ENCODE measurements at regions not wholly inside any gene's neighbourhood (a gene's known extent, or its start where the extent isn't known, plus 50 kb on each side); places are given as distances from the start of the nearest gene placed in this dataset.

GRCh38 chr2:195419033-195419432 is 238.0 kb upstream of the SLC39A10 start:
- Histone ChIP-seq H3K4me3 (ENCODE audit: low read depth in 1 of 2, low read length in 2 of 2) (no peak overlapping the region), H3K9me3 (ENCODE audit: control insufficient read depth in 1 of 2, low read length in 2 of 2) (no peaks in the 10 kb centered on the region), H3K27ac (ENCODE audit: low read depth, low read length) (no peak overlapping the region), H3K4me1 (ENCODE audit: control insufficient read depth in 1 of 2, insufficient read depth in 2 of 2, low read length in 2 of 2) (no peaks in the 10 kb centered on the region), H3K36me3 (ENCODE audit: control insufficient read depth in 1 of 2, insufficient read depth in 2 of 2, low read length in 2 of 2) (no peaks in the 10 kb centered on the region), H3K27me3 (ENCODE audit: control insufficient read depth in 1 of 2, insufficient read depth in 2 of 2, low read length in 2 of 2) (no peaks in the 10 kb centered on the region), H3K9ac (ENCODE audit: low read depth in 1 of 2, low read length in 2 of 2) (no peak overlapping the region)

- no peaks in the 10 kb centered on the region for H3K9me3 ChIP-seq (ENCODE audit: control insufficient read depth in 1 of 2, low read length in 2 of 2)
Measured at GRCh38 chr2:195414537-195415100, 242.4 kb upstream of the SLC39A10 start.

GRCh38 chr2:195413944-195414343 is 243.1 kb upstream of the SLC39A10 start:
- Histone ChIP-seq H3K9me3 (ENCODE audit: control insufficient read depth in 1 of 2, low read length in 2 of 2) (no peaks in the 10 kb centered on the region), H3K36me3 (ENCODE audit: control insufficient read depth in 1 of 2, insufficient read depth in 2 of 2, low read length in 2 of 2) (no peaks in the 10 kb centered on the region), H3K4me1 (ENCODE audit: control insufficient read depth in 1 of 2, insufficient read depth in 2 of 2, low read length in 2 of 2) (no peaks in the 10 kb centered on the region), H3K4me3 (ENCODE audit: low read depth in 1 of 2, low read length in 2 of 2) (no peak overlapping the region), H3K27me3 (ENCODE audit: control insufficient read depth in 1 of 2, insufficient read depth in 2 of 2, low read length in 2 of 2) (no peaks in the 10 kb centered on the region), H3K27ac (ENCODE audit: low read depth, low read length) (no peak overlapping the region), H3K9ac (ENCODE audit: low read depth in 1 of 2, low read length in 2 of 2) (no peak overlapping the region)

More at GRCh38 chr2:195414537-195415100, 242.4 kb upstream of the SLC39A10 start:
- H3K27ac ChIP-seq (ENCODE audit: low read depth, low read length): no peak overlapping the region
- H3K27me3 ChIP-seq (ENCODE audit: control insufficient read depth in 1 of 2, insufficient read depth in 2 of 2, low read length in 2 of 2): no peaks in the 10 kb centered on the region
- H3K4me3 ChIP-seq (ENCODE audit: low read depth in 1 of 2, low read length in 2 of 2): no peak overlapping the region
- H3K9ac ChIP-seq (ENCODE audit: low read depth in 1 of 2, low read length in 2 of 2): no peak overlapping the region
- H3K36me3 ChIP-seq (ENCODE audit: control insufficient read depth in 1 of 2, insufficient read depth in 2 of 2, low read length in 2 of 2): no peaks in the 10 kb centered on the region
- no peaks in the 10 kb centered on the region for H3K4me1 ChIP-seq (ENCODE audit: control insufficient read depth in 1 of 2, insufficient read depth in 2 of 2, low read length in 2 of 2)

DNA sequence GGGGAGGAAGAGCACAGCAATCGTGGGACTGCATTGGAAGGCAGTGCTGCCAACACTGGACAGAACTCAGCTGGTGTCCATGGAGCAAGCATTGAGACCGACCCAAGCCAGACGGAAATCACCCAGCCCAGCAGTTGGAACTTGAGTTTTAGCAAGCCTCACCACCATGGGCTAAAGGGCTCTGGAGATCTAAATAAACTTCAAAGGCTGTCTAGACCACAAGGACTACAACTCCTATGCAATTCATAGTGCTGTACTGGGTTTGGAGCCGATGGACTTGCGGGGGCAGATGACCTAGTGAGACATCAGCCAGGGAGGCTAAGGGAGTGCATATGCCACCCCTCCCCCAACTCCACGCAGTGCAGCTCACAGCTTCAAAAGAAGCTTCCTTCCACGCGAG is 243.6 kb upstream of the SLC39A10 start:
- no peak overlapping the region for H3K27ac ChIP-seq (ENCODE audit: low read depth, low read length)
- no peak overlapping the region for H3K4me3 ChIP-seq (ENCODE audit: low read depth in 1 of 2, low read length in 2 of 2)
- H3K36me3 ChIP-seq (ENCODE audit: control insufficient read depth in 1 of 2, insufficient read depth in 2 of 2, low read length in 2 of 2): no peaks in the 10 kb centered on the region
- H3K27me3 ChIP-seq (ENCODE audit: control insufficient read depth in 1 of 2, insufficient read depth in 2 of 2, low read length in 2 of 2): no peaks in the 10 kb centered on the region
- no peak overlapping the region for H3K9ac ChIP-seq (ENCODE audit: low read depth in 1 of 2, low read length in 2 of 2)
- H3K9me3 ChIP-seq (ENCODE audit: control insufficient read depth in 1 of 2, low read length in 2 of 2): no peaks in the 10 kb centered on the region
- no peaks in the 10 kb centered on the region for H3K4me1 ChIP-seq (ENCODE audit: control insufficient read depth in 1 of 2, insufficient read depth in 2 of 2, low read length in 2 of 2)

- Histone ChIP-seq H3K27ac (ENCODE audit: low read depth, low read length) (no peak overlapping the region), H3K9me3 (ENCODE audit: control insufficient read depth in 1 of 2, low read length in 2 of 2) (no peaks in the 10 kb centered on the region), H3K4me3 (ENCODE audit: low read depth in 1 of 2, low read length in 2 of 2) (no peak overlapping the region), H3K36me3 (ENCODE audit: control insufficient read depth in 1 of 2, insufficient read depth in 2 of 2, low read length in 2 of 2) (no peaks in the 10 kb centered on the region), H3K9ac (ENCODE audit: low read depth in 1 of 2, low read length in 2 of 2) (no peak overlapping the region), H3K27me3 (ENCODE audit: control insufficient read depth in 1 of 2, insufficient read depth in 2 of 2, low read length in 2 of 2) (no peaks in the 10 kb centered on the region), H3K4me1 (ENCODE audit: control insufficient read depth in 1 of 2, insufficient read depth in 2 of 2, low read length in 2 of 2) (no peaks in the 10 kb centered on the region)
Measured at GRCh38 chr2:195411219-195411687, 245.8 kb upstream of the SLC39A10 start.

GRCh38 chr2:195410074-195410671 is 246.9 kb upstream of the SLC39A10 start:
- Histone ChIP-seq H3K36me3 (ENCODE audit: control insufficient read depth in 1 of 2, insufficient read depth in 2 of 2, low read length in 2 of 2) (no peaks in the 10 kb centered on the region), H3K4me1 (ENCODE audit: control insufficient read depth in 1 of 2, insufficient read depth in 2 of 2, low read length in 2 of 2) (no peaks in the 10 kb centered on the region), H3K9ac (ENCODE audit: low read depth in 1 of 2, low read length in 2 of 2) (no peak overlapping the region), H3K27me3 (ENCODE audit: control insufficient read depth in 1 of 2, insufficient read depth in 2 of 2, low read length in 2 of 2) (no peaks in the 10 kb centered on the region), H3K4me3 (ENCODE audit: low read depth in 1 of 2, low read length in 2 of 2) (no peak overlapping the region), H3K27ac (ENCODE audit: low read depth, low read length) (no peak overlapping the region), H3K9me3 (ENCODE audit: control insufficient read depth in 1 of 2, low read length in 2 of 2) (no peaks in the 10 kb centered on the region)

DNA sequence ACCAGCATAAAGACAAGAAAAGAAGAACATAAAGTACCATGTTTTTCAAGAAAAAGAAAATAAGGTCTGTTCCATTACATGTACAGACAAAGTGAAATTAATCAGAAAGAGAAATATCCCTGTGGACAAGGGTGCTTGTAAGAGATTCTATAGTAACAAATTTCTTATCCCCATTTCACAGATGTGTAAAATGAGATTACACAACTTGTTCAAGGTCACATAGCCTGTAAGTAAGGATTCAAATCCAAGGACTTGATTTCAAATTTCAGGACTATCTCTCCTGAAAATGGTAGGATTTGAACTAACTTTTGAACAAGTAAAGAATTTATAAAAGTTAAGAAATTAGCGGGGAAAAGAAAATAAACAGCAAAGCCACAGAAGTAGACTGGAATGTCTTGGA is 248.2 kb upstream of the SLC39A10 start:
- Histone ChIP-seq H3K27me3 (ENCODE audit: control insufficient read depth in 1 of 2, insufficient read depth in 2 of 2, low read length in 2 of 2) (no peaks in the 10 kb centered on the region), H3K27ac (ENCODE audit: low read depth, low read length) (no peak overlapping the region)

DNA sequence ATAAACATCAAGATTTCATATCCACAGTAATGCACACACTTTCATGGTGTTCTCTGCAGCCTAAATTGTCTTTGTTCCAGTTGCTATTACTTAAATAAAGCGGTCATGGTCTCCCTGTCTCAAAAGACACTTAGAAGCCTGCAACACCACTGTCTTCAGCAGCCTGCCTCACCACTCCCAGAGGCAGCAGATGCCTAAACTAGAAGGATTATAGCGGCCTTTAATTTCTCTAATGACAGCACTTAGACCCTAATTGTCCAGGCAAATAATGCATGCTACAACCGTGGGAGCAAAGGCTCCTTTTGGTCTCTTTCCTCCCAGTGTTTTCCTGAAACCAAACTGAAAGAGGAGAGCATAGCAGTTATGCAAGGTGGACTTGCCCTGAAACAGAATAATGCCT is 248.8 kb upstream of the SLC39A10 start:
- Histone ChIP-seq H3K9me3 (ENCODE audit: control insufficient read depth in 1 of 2, low read length in 2 of 2) (no peaks in the 10 kb centered on the region), H3K4me1 (ENCODE audit: control insufficient read depth in 1 of 2, insufficient read depth in 2 of 2, low read length in 2 of 2) (no peaks in the 10 kb centered on the region), H3K4me3 (ENCODE audit: low read depth in 1 of 2, low read length in 2 of 2) (no peak overlapping the region), H3K36me3 (ENCODE audit: control insufficient read depth in 1 of 2, insufficient read depth in 2 of 2, low read length in 2 of 2) (no peaks in the 10 kb centered on the region), H3K27ac (ENCODE audit: low read depth, low read length) (no peak overlapping the region), H3K27me3 (ENCODE audit: control insufficient read depth in 1 of 2, insufficient read depth in 2 of 2, low read length in 2 of 2) (no peaks in the 10 kb centered on the region), H3K9ac (ENCODE audit: low read depth in 1 of 2, low read length in 2 of 2) (no peak overlapping the region)

More for the DNA sequence above, 248.2 kb upstream of the SLC39A10 start:
- no peaks in the 10 kb centered on the region for H3K36me3 ChIP-seq (ENCODE audit: control insufficient read depth in 1 of 2, insufficient read depth in 2 of 2, low read length in 2 of 2)
- H3K9me3 ChIP-seq (ENCODE audit: control insufficient read depth in 1 of 2, low read length in 2 of 2): no peaks in the 10 kb centered on the region
- H3K9ac ChIP-seq (ENCODE audit: low read depth in 1 of 2, low read length in 2 of 2): no peak overlapping the region
- no peak overlapping the region for H3K4me3 ChIP-seq (ENCODE audit: low read depth in 1 of 2, low read length in 2 of 2)
- H3K4me1 ChIP-seq (ENCODE audit: control insufficient read depth in 1 of 2, insufficient read depth in 2 of 2, low read length in 2 of 2): no peaks in the 10 kb centered on the region

GRCh38 chr2:195407783-195408182 is 249.2 kb upstream of the SLC39A10 start:
- Histone ChIP-seq H3K4me3 (ENCODE audit: low read depth in 1 of 2, low read length in 2 of 2) (no peak overlapping the region), H3K27me3 (ENCODE audit: control insufficient read depth in 1 of 2, insufficient read depth in 2 of 2, low read length in 2 of 2) (no peaks in the 10 kb centered on the region), H3K9me3 (ENCODE audit: control insufficient read depth in 1 of 2, low read length in 2 of 2) (no peaks in the 10 kb centered on the region), H3K27ac (ENCODE audit: low read depth, low read length) (no peak overlapping the region), H3K36me3 (ENCODE audit: control insufficient read depth in 1 of 2, insufficient read depth in 2 of 2, low read length in 2 of 2) (no peaks in the 10 kb centered on the region), H3K9ac (ENCODE audit: low read depth in 1 of 2, low read length in 2 of 2) (no peak overlapping the region), H3K4me1 (ENCODE audit: control insufficient read depth in 1 of 2, insufficient read depth in 2 of 2, low read length in 2 of 2) (no peaks in the 10 kb centered on the region)

DNA sequence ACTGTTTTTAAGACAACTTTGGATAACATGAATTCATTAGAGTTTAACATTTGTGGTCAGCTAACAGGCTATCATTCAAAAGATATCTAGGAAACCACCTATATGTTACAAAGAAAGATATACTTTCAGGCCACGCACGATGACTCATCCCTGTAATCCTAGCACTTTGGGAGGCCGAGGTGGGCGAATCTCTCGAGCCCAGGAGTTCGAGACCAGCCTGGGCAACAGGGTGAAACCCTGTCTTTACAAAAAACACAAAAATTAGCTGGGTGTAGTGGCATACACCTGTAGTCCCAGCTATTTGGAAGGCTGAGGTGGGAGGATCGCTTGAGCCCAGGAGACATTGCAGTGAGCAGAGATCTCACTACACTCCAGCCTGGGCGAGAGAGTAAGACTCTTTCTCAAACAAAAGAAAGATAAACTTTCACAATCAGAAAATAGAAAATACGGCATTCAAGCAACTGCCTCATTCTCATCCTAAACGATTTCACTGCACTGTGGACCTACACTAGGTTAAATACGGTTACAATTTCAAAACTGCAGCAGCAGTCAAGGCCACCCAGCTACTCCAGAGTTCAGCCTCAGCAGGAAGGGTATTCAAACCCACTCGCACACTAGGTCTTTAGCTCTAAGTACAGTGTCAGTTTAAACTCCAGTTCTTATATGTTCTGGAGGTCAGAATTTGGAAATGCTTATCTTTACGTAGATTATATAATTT is 250.0 kb upstream of the SLC39A10 start:
- H3K27ac ChIP-seq (ENCODE audit: low read depth, low read length): no peak overlapping the region
- H3K36me3 ChIP-seq (ENCODE audit: control insufficient read depth in 1 of 2, insufficient read depth in 2 of 2, low read length in 2 of 2): no peaks in the 10 kb centered on the region
- H3K9ac ChIP-seq (ENCODE audit: low read depth in 1 of 2, low read length in 2 of 2): no peak overlapping the region
- no peak overlapping the region for H3K4me3 ChIP-seq (ENCODE audit: low read depth in 1 of 2, low read length in 2 of 2)
- no peaks in the 10 kb centered on the region for H3K4me1 ChIP-seq (ENCODE audit: control insufficient read depth in 1 of 2, insufficient read depth in 2 of 2, low read length in 2 of 2)
- H3K9me3 ChIP-seq (ENCODE audit: control insufficient read depth in 1 of 2, low read length in 2 of 2): no peaks in the 10 kb centered on the region
- no peaks in the 10 kb centered on the region for H3K27me3 ChIP-seq (ENCODE audit: control insufficient read depth in 1 of 2, insufficient read depth in 2 of 2, low read length in 2 of 2)

All from duodenal mucosa (tissue), 2 donors.